Stimulated activated CD4-positive, alpha-beta T cell treated with anti-CD3 and anti-CD28 coated beads, Interleukin-1b, Interleukin-23, amount 100 ng/mL, for 24 hours (primary cell): ENCODE measurements at regions not wholly inside any gene's neighbourhood (a gene's known extent, or its start where the extent isn't known, plus 50 kb on each side); places are given as distances from the start of the nearest gene placed in this dataset.

Source experiments
- DNase-seq, 4 experiments: peaks; one replicate each; pipeline ENCODE4 v3.0.0-alpha.2; 2020; ENCODE audit warnings: low read depth in 4 of 4, low spot score in 1 of 4

- no peak for DNase-seq
These were observed 56.4 kb upstream of the SPOCK3 start for GRCh38 chr4:167290678-167291077.

- no peak for DNase-seq
These were observed 74.6 kb upstream of the SPOCK3 start for GRCh38 chr4:167308876-167309275.

GRCh38 chr4:167321299-167321698 lies 87.0 kb upstream of the SPOCK3 start:
- no peak for DNase-seq

GRCh38 chr4:167339781-167340180 lies 105.5 kb upstream of the SPOCK3 start:
- no peak for DNase-seq

- no peak for DNase-seq
These were observed 125.4 kb upstream of the SPOCK3 start for GRCh38 chr4:167359711-167360110.

GRCh38 chr4:167379076-167379835 lies 145.0 kb upstream of the SPOCK3 start:
- no peak for DNase-seq

- no peak for DNase-seq
These were observed 146.7 kb upstream of the SPOCK3 start for GRCh38 chr4:167380964-167381363.

GRCh38 chr4:167383291-167383690 lies 149.0 kb upstream of the SPOCK3 start:
- DNase-seq: no peak

- no peak for DNase-seq
These were observed 163.3 kb upstream of the SPOCK3 start for GRCh38 chr4:167397586-167397985.

GRCh38 chr4:167399201-167399600 lies 164.9 kb upstream of the SPOCK3 start:
- no peak for DNase-seq

GRCh38 chr4:167406181-167406580 lies 171.9 kb upstream of the SPOCK3 start:
- no peak for DNase-seq

- no peak for DNase-seq
These were observed 181.2 kb upstream of the SPOCK3 start for GRCh38 chr4:167415461-167415860.

GRCh38 chr4:167419468-167420140 lies 185.3 kb upstream of the SPOCK3 start:
- DNase-seq: no peak

GRCh38 chr4:167421201-167421600 lies 186.9 kb upstream of the SPOCK3 start:
- DNase-seq: no peak

GRCh38 chr4:167424341-167425256 lies 190.3 kb upstream of the SPOCK3 start:
- DNase-seq: no peak

- DNase-seq: no peak
These were observed 193.9 kb upstream of the SPOCK3 start for GRCh38 chr4:167428156-167428555.

GRCh38 chr4:167431371-167431770 lies 197.1 kb upstream of the SPOCK3 start:
- DNase-seq: no peak

- no peak for DNase-seq
These were observed 201.5 kb upstream of the SPOCK3 start for GRCh38 chr4:167435786-167436185.

GRCh38 chr4:167443841-167444240 lies 209.5 kb upstream of the SPOCK3 start:
- DNase-seq: no peak

- no peak for DNase-seq
These were observed 218.7 kb upstream of the SPOCK3 start for GRCh38 chr4:167452922-167453430.

- DNase-seq: no peak
These were observed 222.3 kb upstream of the SPOCK3 start for GRCh38 chr4:167456619-167457018.
